ENCODE measurements at regions not wholly inside any gene's neighbourhood (a gene's known extent, or its start where the extent isn't known, plus 50 kb on each side); places are given as distances from the start of the nearest gene placed in this dataset.
"Not testable (repeated sequence)": the region's sequence is repeated elsewhere in the genome, so short reads cannot be mapped to it uniquely, and the experiment has no call there.

- no peak for TF ChIP-seq CTCF (conservative IDR thresholded peaks at IDR 0.05; ENCODE audit: low read depth, low read length)
- peak; percentile 61 for DNase-seq (ENCODE audit: low read depth)
- peak overlapping the region; percentile 36 for H3K4me3 ChIP-seq (ENCODE audit: low read depth, low read length)
These were observed 513.6 kb downstream of the IRS2 start for GRCh38 chr13:109272595-109273325.

- H3K4me3 ChIP-seq (ENCODE audit: low read depth, low read length) = no peak overlapping the region
- peak; percentile 40 for DNase-seq (ENCODE audit: low read depth)
- TF ChIP-seq CTCF (conservative IDR thresholded peaks at IDR 0.05; ENCODE audit: low read depth, low read length) = no peak
These were observed 514.5 kb downstream of the IRS2 start for GRCh38 chr13:109271555-109272541.

- no peak overlapping the region for H3K4me3 ChIP-seq (ENCODE audit: low read depth, low read length)
- no peak for TF ChIP-seq CTCF (conservative IDR thresholded peaks at IDR 0.05; ENCODE audit: low read depth, low read length)
- no peak for DNase-seq (ENCODE audit: low read depth)
These were observed 515.3 kb downstream of the IRS2 start for GRCh38 chr13:109271061-109271460.

DNA sequence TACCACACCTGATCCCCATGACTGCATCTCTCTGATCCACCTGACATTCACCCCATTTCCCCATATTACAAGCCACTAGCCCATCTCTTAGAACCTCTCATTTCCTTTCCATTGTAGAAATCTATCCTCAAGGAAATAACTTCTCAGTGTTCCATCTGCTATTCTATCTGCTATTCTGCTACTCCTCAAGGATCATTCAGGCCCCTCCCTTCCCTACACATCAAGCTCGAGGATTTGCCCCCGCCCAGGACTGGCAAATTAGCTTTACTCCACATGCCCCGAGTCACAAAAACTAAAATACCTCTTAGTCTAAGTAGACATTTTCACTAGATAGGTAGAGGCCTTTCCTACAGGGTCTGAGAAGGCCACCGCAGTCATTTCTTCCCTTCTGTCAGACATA, 517.0 kb downstream of the IRS2 start:
- not testable (repeated sequence) for DNase-seq (ENCODE audit: low read depth); H3K4me3 ChIP-seq (ENCODE audit: low read depth, low read length)

GRCh38 chr13:109268492-109268891, 517.9 kb downstream of the IRS2 start:
- DNase-seq (ENCODE audit: low read depth); H3K4me3 ChIP-seq (ENCODE audit: low read depth, low read length): not testable (repeated sequence)

GRCh38 chr13:109267400-109267799, 519.0 kb downstream of the IRS2 start:
- H3K4me3 ChIP-seq (ENCODE audit: low read depth, low read length); DNase-seq (ENCODE audit: low read depth): not testable (repeated sequence)

DNA sequence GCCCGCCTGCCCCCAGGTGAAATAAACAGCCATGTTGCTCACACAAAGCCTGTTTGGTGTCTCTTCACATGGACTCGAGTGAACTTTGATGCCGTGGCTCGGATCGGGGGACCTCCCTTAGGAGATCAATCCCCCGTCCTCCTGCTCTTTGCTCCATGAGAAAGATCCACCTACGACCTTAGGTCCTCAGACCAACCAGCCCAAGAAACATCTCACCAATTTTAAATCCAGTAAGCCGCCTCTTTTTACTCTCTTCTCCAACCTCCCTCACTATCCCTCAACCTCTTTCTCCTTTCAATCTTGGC, 521.0 kb downstream of the IRS2 start:
- H3K4me3 ChIP-seq (ENCODE audit: low read depth, low read length) = not testable (repeated sequence)

GRCh38 chr13:109264603-109265437, 521.6 kb downstream of the IRS2 start:
- not testable (repeated sequence) for DNase-seq (ENCODE audit: low read depth); H3K4me3 ChIP-seq (ENCODE audit: low read depth, low read length)

More for the DNA sequence above, 521.0 kb downstream of the IRS2 start:
- DNase-seq (ENCODE audit: low read depth) = not testable (repeated sequence)

GRCh38 chr13:109257761-109258157, 528.6 kb downstream of the IRS2 start:
- not testable (repeated sequence) for DNase-seq (ENCODE audit: low read depth); H3K4me3 ChIP-seq (ENCODE audit: low read depth, low read length)

All from choroid plexus epithelial cell (primary cell).